ENCODE measurements at regions not wholly inside any gene's neighbourhood (a gene's known extent, or its start where the extent isn't known, plus 50 kb on each side); places are given as distances from the start of the nearest gene placed in this dataset.
A peak's percentile ranks its signal among the peaks of the same experiment; 100 is the strongest.

DNA sequence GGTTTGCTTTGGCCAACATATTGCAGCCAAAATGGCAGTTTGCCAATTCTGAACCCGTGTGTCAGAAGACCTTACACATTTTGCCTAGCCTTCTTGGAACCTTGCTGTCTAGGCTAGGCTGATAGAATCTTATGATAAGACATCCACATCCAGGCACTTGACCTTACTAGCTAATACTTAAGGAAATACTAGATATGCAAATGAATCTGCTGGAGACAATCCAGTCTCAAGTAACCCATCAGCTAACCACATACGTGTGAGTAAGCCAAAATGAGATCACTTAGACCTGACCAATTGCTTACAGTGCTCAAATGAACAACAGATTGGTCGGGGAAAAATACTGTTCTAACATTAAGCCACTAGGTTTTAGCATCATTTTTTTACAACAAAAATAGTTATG, 1504.6 kb upstream of the CDH9 start:
- no peak overlapping the region for H3K4me3 ChIP-seq (ENCODE audit: low read length)
- TF ChIP-seq, protein P1, sequence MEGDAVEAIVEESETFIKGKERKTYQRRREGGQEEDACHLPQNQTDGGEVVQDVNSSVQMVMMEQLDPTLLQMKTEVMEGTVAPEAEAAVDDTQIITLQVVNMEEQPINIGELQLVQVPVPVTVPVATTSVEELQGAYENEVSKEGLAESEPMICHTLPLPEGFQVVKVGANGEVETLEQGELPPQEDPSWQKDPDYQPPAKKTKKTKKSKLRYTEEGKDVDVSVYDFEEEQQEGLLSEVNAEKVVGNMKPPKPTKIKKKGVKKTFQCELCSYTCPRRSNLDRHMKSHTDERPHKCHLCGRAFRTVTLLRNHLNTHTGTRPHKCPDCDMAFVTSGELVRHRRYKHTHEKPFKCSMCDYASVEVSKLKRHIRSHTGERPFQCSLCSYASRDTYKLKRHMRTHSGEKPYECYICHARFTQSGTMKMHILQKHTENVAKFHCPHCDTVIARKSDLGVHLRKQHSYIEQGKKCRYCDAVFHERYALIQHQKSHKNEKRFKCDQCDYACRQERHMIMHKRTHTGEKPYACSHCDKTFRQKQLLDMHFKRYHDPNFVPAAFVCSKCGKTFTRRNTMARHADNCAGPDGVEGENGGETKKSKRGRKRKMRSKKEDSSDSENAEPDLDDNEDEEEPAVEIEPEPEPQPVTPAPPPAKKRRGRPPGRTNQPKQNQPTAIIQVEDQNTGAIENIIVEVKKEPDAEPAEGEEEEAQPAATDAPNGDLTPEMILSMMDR (IDR thresholded peaks at IDR 0.05; ENCODE audit: insufficient read depth, low read depth, low read length, missing control alignments), result no peak
- DNase-seq (ENCODE audit: low read depth), result peak; percentile 87

DNA sequence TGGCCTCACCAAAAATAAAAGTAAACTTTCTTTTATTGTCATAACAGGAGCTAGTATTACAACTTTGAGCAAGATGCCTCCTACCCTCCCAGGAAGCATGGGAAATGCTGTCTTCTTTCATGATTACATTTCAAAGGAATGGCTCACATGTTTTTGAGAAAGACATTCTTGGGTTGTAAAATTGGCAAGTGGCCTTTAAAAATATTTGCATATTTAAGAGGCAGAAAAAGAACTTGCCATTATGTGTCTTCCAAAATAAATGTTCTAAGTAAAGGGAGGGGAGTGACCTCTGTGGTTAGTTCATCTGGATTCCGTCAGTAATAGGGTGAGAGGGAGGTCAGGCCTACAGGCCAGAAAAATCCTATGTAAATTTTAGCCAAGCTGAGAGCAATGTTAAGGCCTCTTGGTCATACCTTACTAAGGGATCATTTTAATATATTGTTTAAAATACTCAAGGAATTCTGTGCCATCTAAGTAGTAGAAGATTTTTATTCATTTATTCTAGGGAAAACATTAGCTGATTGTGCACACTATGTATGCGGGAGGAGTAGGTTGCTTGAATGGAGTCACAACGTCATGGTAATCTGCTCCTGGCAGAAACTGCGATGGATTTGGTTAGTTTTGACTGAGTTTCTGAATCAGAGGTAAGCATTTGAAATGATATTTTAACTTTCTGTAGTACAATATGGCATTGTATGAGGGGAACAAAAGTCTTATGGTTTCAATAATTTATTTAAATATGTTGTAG, 1485.7 kb upstream of the CDH9 start:
- TF ChIP-seq, protein P1 (IDR thresholded peaks at IDR 0.05; ENCODE audit: insufficient read depth, low read depth, low read length, missing control alignments), result no peak
- DNase-seq (ENCODE audit: low read depth), result peak; percentile 69
- H3K4me3 ChIP-seq (ENCODE audit: low read length), result no peak overlapping the region

DNA sequence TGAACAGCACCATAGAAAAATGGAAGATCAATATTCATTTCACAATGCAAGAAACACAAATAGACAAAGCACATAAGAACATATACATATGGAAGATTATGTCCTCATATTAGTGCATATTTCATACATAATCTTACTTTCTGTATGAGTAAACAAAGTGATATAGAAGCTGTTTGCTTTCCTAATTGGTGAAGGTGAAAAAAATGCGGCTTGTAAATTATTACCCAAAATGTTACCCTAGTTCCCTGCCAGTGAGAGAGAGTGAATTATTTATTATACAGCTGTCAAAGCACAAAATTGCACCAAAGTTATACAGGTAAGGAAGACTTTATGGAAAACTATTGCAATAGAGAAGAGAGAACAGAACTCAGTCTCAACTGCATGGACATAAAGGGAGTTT, 1485.0 kb upstream of the CDH9 start:
- H3K4me3 ChIP-seq (ENCODE audit: low read length), result no peak overlapping the region
- TF ChIP-seq, protein P1 (IDR thresholded peaks at IDR 0.05; ENCODE audit: insufficient read depth, low read depth, low read length, missing control alignments), result no peak
- DNase-seq (ENCODE audit: low read depth), result no peak

DNA sequence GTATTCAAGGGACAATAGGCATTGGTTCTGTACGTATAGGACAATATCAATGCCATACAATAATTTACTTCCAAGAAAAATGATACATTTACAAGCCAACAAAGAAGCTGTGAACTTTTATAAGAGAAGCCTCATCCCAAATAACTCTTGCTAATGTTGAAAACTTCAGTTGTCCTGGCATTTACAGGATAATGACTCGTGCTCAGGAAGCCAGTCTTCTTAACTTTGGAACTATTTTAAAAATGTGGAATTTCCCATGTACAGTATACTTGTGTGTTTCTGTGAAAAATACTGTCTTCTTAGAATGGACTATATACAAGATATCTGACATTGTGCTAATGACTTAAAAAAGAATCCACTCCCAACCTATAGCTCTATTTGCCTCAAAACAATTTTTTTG, 1479.3 kb upstream of the CDH9 start:
- TF ChIP-seq, protein P1 (IDR thresholded peaks at IDR 0.05; ENCODE audit: insufficient read depth, low read depth, low read length, missing control alignments), result no peak
- no peak overlapping the region for H3K4me3 ChIP-seq (ENCODE audit: low read length)
- peak; percentile 17 for DNase-seq (ENCODE audit: low read depth)

DNA sequence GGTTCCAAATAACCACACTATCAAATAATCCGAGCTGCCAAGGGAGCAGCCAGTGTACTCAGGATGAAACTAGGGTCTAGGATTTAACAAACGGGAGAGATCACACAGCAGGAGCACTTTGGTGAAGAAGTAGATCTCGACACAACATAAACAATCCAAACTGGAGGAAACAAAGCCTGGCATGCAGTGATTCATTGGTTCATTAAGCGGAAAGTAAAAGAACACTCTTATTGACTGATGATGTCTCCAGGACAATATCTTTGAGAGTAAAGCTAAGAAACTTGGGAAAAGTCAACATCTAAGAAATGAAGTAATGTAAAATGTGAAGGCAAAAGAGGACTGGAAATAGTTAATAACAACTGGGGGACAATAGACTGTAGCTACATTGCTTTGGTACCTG, 1478.3 kb upstream of the CDH9 start:
- H3K4me3 ChIP-seq (ENCODE audit: low read length), result no peak overlapping the region
- DNase-seq (ENCODE audit: low read depth), result no peak
- TF ChIP-seq, protein P1 (IDR thresholded peaks at IDR 0.05; ENCODE audit: insufficient read depth, low read depth, low read length, missing control alignments), result no peak

DNA sequence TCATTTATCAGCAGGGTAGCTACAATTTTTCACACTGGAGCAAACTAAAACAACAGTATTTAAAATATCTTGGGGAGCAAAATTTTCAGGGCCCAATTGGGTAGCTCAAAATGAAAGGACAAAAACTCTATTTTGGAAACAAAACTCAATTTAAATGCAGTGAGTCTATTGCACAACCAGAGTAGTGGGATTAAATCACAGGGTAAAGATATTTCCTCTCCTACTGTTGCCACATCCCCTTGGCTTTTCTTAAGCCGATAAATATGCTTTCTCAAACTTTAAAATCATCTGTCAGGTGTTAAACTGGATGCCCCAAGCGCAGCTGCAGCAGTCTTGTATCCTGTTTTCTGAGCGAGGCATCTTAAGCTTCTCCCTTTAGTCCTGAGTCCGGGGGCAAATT, 1474.3 kb upstream of the CDH9 start:
- no peak for DNase-seq (ENCODE audit: low read depth)
- no peak overlapping the region for H3K4me3 ChIP-seq (ENCODE audit: low read length)

More for the DNA sequence above, 1474.3 kb upstream of the CDH9 start:
- TF ChIP-seq, protein P1 (IDR thresholded peaks at IDR 0.05; ENCODE audit: insufficient read depth, low read depth, low read length, missing control alignments), result no peak

Data from epithelial cell of esophagus (primary cell).